Kidney (tissue), 13 donors: ENCODE measurements at regions not wholly inside any gene's neighbourhood (a gene's known extent, or its start where the extent isn't known, plus 50 kb on each side); places are given as distances from the start of the nearest gene placed in this dataset.

Source experiments
- DNase-seq, 5 donors: peaks; one replicate each; pipeline ENCODE4 v3.0.0-alpha.2; 2013 to 2020
- FAIRE-seq: peaks from 2 replicates; lab custom pipeline; 2012; peaks lifted over from hg19 to GRCh38; lab: Jason Lieb, UNC
- H3K27ac ChIP-seq, 2 donors: one replicate each; pipeline ENCODE4 v1.7.0; 2013; ENCODE audit warnings: low read depth in 2 of 2, low read length in 2 of 2, inconsistent platforms in 1 of 2
- H3K27me3 ChIP-seq: one replicate; pipeline ENCODE4 v1.7.1; 2013; ENCODE audit warnings: low read length, inconsistent platforms; ENCODE audit not compliant: control insufficient read depth, insufficient read depth
- H3K36me3 ChIP-seq, 3 donors: one replicate each; pipeline versions ENCODE4 v1.7.0 to v1.7.1; 2013; ENCODE audit warnings: low read length in 3 of 3, control low read depth in 1 of 3, inconsistent platforms in 1 of 3; ENCODE audit not compliant: insufficient read depth in 3 of 3, control insufficient read depth in 2 of 3
- H3K4me1 ChIP-seq, 3 donors: one replicate each; pipeline versions ENCODE4 v1.7.0 to v1.7.1; 2013; ENCODE audit warnings: low read length in 3 of 3, inconsistent platforms in 1 of 3, low read depth in 1 of 3; ENCODE audit not compliant: control insufficient read depth in 2 of 3, insufficient read depth in 2 of 3
- H3K4me3 ChIP-seq, 3 donors: one replicate each; pipeline versions ENCODE4 v1.7.0 to v1.8.1; 2013; ENCODE audit warnings: low read length in 3 of 3, control low read depth in 1 of 3, inconsistent platforms in 1 of 3
- H3K9ac ChIP-seq, 3 donors: one replicate each; pipeline versions ENCODE4 v1.7.0 to v1.7.1; 2013; ENCODE audit warnings: low read length in 3 of 3, control low read depth in 1 of 3, inconsistent platforms in 1 of 3
- H3K9me3 ChIP-seq, 3 donors: one replicate each; pipeline versions ENCODE4 v1.7.0 to v1.7.1; 2013; ENCODE audit warnings: low read length in 3 of 3, control low read depth in 1 of 3, inconsistent platforms in 1 of 3; ENCODE audit not compliant: control insufficient read depth in 2 of 3, insufficient read depth in 1 of 3
- CTCF ChIP-seq: IDR thresholded peaks from 3 replicates; pipeline ENCODE4 v1.5.1; 2012; ENCODE audit warnings: mild to moderate bottlenecking, moderate library complexity, borderline replicate concordance; ENCODE audit not compliant: insufficient read depth; ENCODE audit errors: extremely low read depth
- intact Hi-C: fragments of 100-400 bp; cut with DNase I; formaldehyde crosslinking; loops from one replicate; pipeline ENCODE4 v1.11.1; 2022
- donor health status: control.
- donor health status: control.
- donor health status: control.
- donor health status: control.
- donor health status: control.
- donor health status: DM: yes; HTN: yes; CAD: no.
- donor health status: Normal renal cell carcinoma (clear cell type).

GRCh38 chr10:58963101-58963534 is 213.3 kb upstream of the PHYHIPL start:
- H3K9me3 ChIP-seq, result no peaks in the 10 kb centered on the region
- no peak overlapping the region for H3K27ac ChIP-seq
- intact Hi-C loops, result no loop called here
- H3K36me3 ChIP-seq, result no peaks in the 10 kb centered on the region
- no peaks in the 10 kb centered on the region for H3K27me3 ChIP-seq
- H3K9ac ChIP-seq, result no peak overlapping the region
- FAIRE-seq (no peak), DNase-seq (no peak)
- no peaks in the 10 kb centered on the region for H3K4me1 ChIP-seq
- H3K4me3 ChIP-seq, result no peak overlapping the region
- no peak for TF ChIP-seq CTCF

- FAIRE-seq, result no peak
- DNase-seq, result no peak
- intact Hi-C loops, result no loop called here
These were observed 212.7 kb upstream of the PHYHIPL start for GRCh38 chr10:58963723-58964124.

GRCh38 chr10:58965855-58966254 is 210.6 kb upstream of the PHYHIPL start:
- Histone ChIP-seq H3K9me3 (no peaks in the 10 kb centered on the region), H3K4me1 (no peaks in the 10 kb centered on the region), H3K4me3 (no peak overlapping the region), H3K9ac (no peak overlapping the region), H3K36me3 (no peaks in the 10 kb centered on the region), H3K27ac (no peak overlapping the region), H3K27me3 (no peaks in the 10 kb centered on the region)
- FAIRE-seq, result no peak
- no peak for TF ChIP-seq CTCF
- intact Hi-C loops, result no loop called here
- no peak for DNase-seq

More at GRCh38 chr10:58963723-58964124, 212.7 kb upstream of the PHYHIPL start:
- H3K36me3 ChIP-seq, result no peaks in the 10 kb centered on the region
- H3K27me3 ChIP-seq, result no peaks in the 10 kb centered on the region
- H3K4me1 ChIP-seq, result no peaks in the 10 kb centered on the region
- no peak overlapping the region for H3K9ac ChIP-seq
- TF ChIP-seq CTCF, result no peak
- H3K9me3 ChIP-seq, result no peaks in the 10 kb centered on the region
- no peak overlapping the region for H3K4me3 ChIP-seq
- H3K27ac ChIP-seq, result no peak overlapping the region
